ENCODE measurements at regions not wholly inside any gene's neighbourhood (a gene's known extent, or its start where the extent isn't known, plus 50 kb on each side); places are given as distances from the start of the nearest gene placed in this dataset.

- Histone ChIP-seq H3K9ac (ENCODE audit: insufficient read length) (no peak overlapping the region), H3K9me3 (ENCODE audit: low read depth, low read length) (peaks cover 3% of the 10 kb centered on the region; the same call in 1 of the 2 replicates), H3K4me3 (peak overlapping the region; percentile 32; the same call in 1 of the 2 replicates), H3K27ac (no peak overlapping the region), H3K36me3 (ENCODE audit: insufficient read depth, low read length) (no peaks in the 10 kb centered on the region)
- DNase-seq (ENCODE audit: low read depth, low spot score) = peak; percentile 80
- TF ChIP-seq POLR2AphosphoS5 (IDR thresholded peaks at IDR 0.05; ENCODE audit: borderline replicate concordance, low read depth, low read length) (peak; percentile 75; the same call in 1 of the 2 replicates), FOXP2 (optimal IDR thresholded peaks at IDR 0.05; ENCODE audit: control extremely low read depth, extremely low read length, insufficient read depth) (no peak)
Measured at GRCh38 chr3:190224863-190225692, 97.2 kb downstream of the CLDN1 start.

GRCh38 chr3:190224456-190224855 lies 97.8 kb downstream of the CLDN1 start:
- TF ChIP-seq FOXP2 (optimal IDR thresholded peaks at IDR 0.05; ENCODE audit: control extremely low read depth, extremely low read length, insufficient read depth) = no peak
- no peak for TF ChIP-seq POLR2AphosphoS5 (IDR thresholded peaks at IDR 0.05; ENCODE audit: borderline replicate concordance, low read depth, low read length)
- TF ChIP-seq EZH2 (IDR thresholded peaks at IDR 0.05) = no peak
- H3K36me3 ChIP-seq (ENCODE audit: insufficient read depth, low read length) = no peaks in the 10 kb centered on the region
- H3K27ac ChIP-seq = no peak overlapping the region
- no peak for DNase-seq (ENCODE audit: low read depth, low spot score)
- H3K9ac ChIP-seq (ENCODE audit: insufficient read length) = no peak overlapping the region
- H3K4me3 ChIP-seq = no peak overlapping the region
- peaks cover 3% of the 10 kb centered on the region; the same call in 1 of the 2 replicates for H3K9me3 ChIP-seq (ENCODE audit: low read depth, low read length)

DNA sequence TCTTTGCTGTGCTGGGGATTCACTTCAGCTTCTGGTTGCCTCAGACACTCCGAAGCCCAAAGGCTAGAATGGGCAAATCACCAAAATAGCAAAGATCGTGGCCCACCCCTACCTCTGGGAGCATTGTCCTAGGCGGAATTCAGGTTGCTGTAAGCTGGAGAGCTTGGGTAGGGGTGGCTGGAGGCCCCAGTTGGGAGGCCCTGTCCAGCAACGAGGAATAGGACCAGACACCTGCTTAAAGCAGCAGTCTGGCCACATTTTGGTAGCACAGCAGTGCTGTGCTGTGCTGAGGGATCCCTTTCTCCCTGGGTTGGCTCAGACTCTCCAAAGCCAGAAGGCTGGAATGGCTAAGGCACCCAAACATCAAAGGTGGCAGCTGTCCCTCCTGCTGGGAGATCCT lies 99.3 kb downstream of the CLDN1 start:
- TF ChIP-seq EZH2 (IDR thresholded peaks at IDR 0.05) = no peak
- TF ChIP-seq FOXP2 (optimal IDR thresholded peaks at IDR 0.05; ENCODE audit: control extremely low read depth, extremely low read length, insufficient read depth) = no peak
- no peak for TF ChIP-seq POLR2AphosphoS5 (IDR thresholded peaks at IDR 0.05; ENCODE audit: borderline replicate concordance, low read depth, low read length)
- Histone ChIP-seq H3K9me3 (ENCODE audit: low read depth, low read length) (peaks cover 3% of the 10 kb centered on the region; the same call in 1 of the 2 replicates), H3K9ac (ENCODE audit: insufficient read length) (no peak overlapping the region), H3K4me3 (no peak overlapping the region), H3K27ac (no peak overlapping the region), H3K36me3 (ENCODE audit: insufficient read depth, low read length) (no peaks in the 10 kb centered on the region)
- no peak for DNase-seq (ENCODE audit: low read depth, low spot score)

GRCh38 chr3:190222360-190222759 lies 99.9 kb downstream of the CLDN1 start:
- no peak overlapping the region for H3K4me3 ChIP-seq
- H3K9me3 ChIP-seq (ENCODE audit: low read depth, low read length) = peaks cover 3% of the 10 kb centered on the region; the same call in 1 of the 2 replicates
- DNase-seq (ENCODE audit: low read depth, low spot score) = no peak
- TF ChIP-seq POLR2AphosphoS5 (IDR thresholded peaks at IDR 0.05; ENCODE audit: borderline replicate concordance, low read depth, low read length) (no peak), EZH2 (IDR thresholded peaks at IDR 0.05) (no peak), FOXP2 (optimal IDR thresholded peaks at IDR 0.05; ENCODE audit: control extremely low read depth, extremely low read length, insufficient read depth) (no peak)
- no peak overlapping the region for H3K9ac ChIP-seq (ENCODE audit: insufficient read length)
- H3K36me3 ChIP-seq (ENCODE audit: insufficient read depth, low read length) = no peaks in the 10 kb centered on the region
- H3K27ac ChIP-seq = no peak overlapping the region

DNA sequence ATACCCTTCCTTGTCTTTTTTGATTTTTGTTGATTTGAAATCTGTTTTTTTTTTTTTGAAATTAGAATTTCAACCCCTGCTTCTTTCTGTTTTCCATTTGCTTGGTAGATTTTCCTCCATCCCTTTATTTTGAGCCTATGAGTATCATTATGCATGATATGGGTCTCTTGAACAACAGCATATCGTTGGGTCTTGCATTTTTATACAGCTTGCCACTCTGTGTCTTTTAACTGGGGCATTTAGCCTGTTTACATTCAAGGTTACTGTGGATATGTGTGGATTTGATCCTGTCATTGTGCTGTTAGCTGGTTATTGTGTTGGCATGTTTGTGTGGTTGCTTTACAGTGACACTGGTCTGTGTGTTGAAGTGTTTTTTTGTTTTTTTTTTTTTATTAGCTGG lies 99.7 kb upstream of the P3H2 start:
- no peak for DNase-seq (ENCODE audit: low read depth, low spot score)
- H3K4me3 ChIP-seq = no peak overlapping the region
- TF ChIP-seq FOXP2 (optimal IDR thresholded peaks at IDR 0.05; ENCODE audit: control extremely low read depth, extremely low read length, insufficient read depth) (no peak), EZH2 (IDR thresholded peaks at IDR 0.05) (no peak), POLR2AphosphoS5 (IDR thresholded peaks at IDR 0.05; ENCODE audit: borderline replicate concordance, low read depth, low read length) (no peak)
- H3K9me3 ChIP-seq (ENCODE audit: low read depth, low read length) = peaks cover 3% of the 10 kb centered on the region; the same call in 1 of the 2 replicates
- no peak overlapping the region for H3K27ac ChIP-seq
- no peak overlapping the region for H3K9ac ChIP-seq (ENCODE audit: insufficient read length)
- H3K36me3 ChIP-seq (ENCODE audit: insufficient read depth, low read length) = no peaks in the 10 kb centered on the region

DNA sequence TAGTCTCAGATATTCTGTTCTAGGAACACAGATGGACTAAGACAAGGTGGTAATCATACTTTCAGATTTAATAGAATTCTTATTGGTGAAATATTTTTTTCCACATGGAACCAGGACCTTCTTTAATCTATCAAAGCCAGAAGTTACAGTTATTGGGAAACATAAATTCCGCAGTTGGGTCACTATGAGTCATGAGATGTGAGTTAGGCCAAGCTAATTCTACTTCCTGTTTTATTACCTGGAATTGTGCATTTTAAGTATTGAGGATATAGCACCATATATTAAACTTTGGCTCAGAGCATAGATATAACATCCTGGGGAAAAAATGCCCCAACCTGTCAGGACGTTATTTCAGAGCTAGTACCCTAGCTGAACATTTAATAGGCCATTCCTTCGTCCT lies 96.4 kb upstream of the P3H2 start:
- TF ChIP-seq POLR2AphosphoS5 (IDR thresholded peaks at IDR 0.05; ENCODE audit: borderline replicate concordance, low read depth, low read length) (no peak), FOXP2 (optimal IDR thresholded peaks at IDR 0.05; ENCODE audit: control extremely low read depth, extremely low read length, insufficient read depth) (no peak), EZH2 (IDR thresholded peaks at IDR 0.05) (no peak)
- H3K9ac ChIP-seq (ENCODE audit: insufficient read length) = no peak overlapping the region
- no peak overlapping the region for H3K4me3 ChIP-seq
- peaks cover 3% of the 10 kb centered on the region; the same call in 1 of the 2 replicates for H3K36me3 ChIP-seq (ENCODE audit: insufficient read depth, low read length)
- no peak overlapping the region for H3K27ac ChIP-seq
- H3K9me3 ChIP-seq (ENCODE audit: low read depth, low read length) = peaks cover 13% of the 10 kb centered on the region; the same call in 1 of the 2 replicates
- DNase-seq (ENCODE audit: low read depth, low spot score) = no peak

- Histone ChIP-seq H3K27ac (no peak overlapping the region), H3K36me3 (ENCODE audit: insufficient read depth, low read length) (peaks cover 3% of the 10 kb centered on the region; the same call in 1 of the 2 replicates), H3K4me3 (no peak overlapping the region), H3K9me3 (ENCODE audit: low read depth, low read length) (peaks cover 16% of the 10 kb centered on the region; the same call in 1 of the 2 replicates), H3K9ac (ENCODE audit: insufficient read length) (no peak overlapping the region)
- no peak for TF ChIP-seq FOXP2 (optimal IDR thresholded peaks at IDR 0.05; ENCODE audit: control extremely low read depth, extremely low read length, insufficient read depth)
- TF ChIP-seq POLR2AphosphoS5 (IDR thresholded peaks at IDR 0.05; ENCODE audit: borderline replicate concordance, low read depth, low read length) = no peak
- TF ChIP-seq EZH2 (IDR thresholded peaks at IDR 0.05) = no peak
- no peak for DNase-seq (ENCODE audit: low read depth, low spot score)
Measured at GRCh38 chr3:190213727-190214126, 93.0 kb upstream of the P3H2 start.

GRCh38 chr3:190210608-190211007 lies 89.9 kb upstream of the P3H2 start:
- H3K9me3 ChIP-seq (ENCODE audit: low read depth, low read length) = peaks cover 16% of the 10 kb centered on the region; the same call in 1 of the 2 replicates
- TF ChIP-seq FOXP2 (optimal IDR thresholded peaks at IDR 0.05; ENCODE audit: control extremely low read depth, extremely low read length, insufficient read depth) = no peak
- no peak for TF ChIP-seq EZH2 (IDR thresholded peaks at IDR 0.05)
- no peak for TF ChIP-seq POLR2AphosphoS5 (IDR thresholded peaks at IDR 0.05; ENCODE audit: borderline replicate concordance, low read depth, low read length)
- no peak overlapping the region for H3K27ac ChIP-seq
- no peak overlapping the region for H3K9ac ChIP-seq (ENCODE audit: insufficient read length)
- DNase-seq (ENCODE audit: low read depth, low spot score) = no peak
- H3K36me3 ChIP-seq (ENCODE audit: insufficient read depth, low read length) = peaks cover 3% of the 10 kb centered on the region; the same call in 1 of the 2 replicates
- no peak overlapping the region for H3K4me3 ChIP-seq

Data from SK-N-MC (cell line).